ENCODE measurements at regions not wholly inside any gene's neighbourhood (a gene's known extent, or its start where the extent isn't known, plus 50 kb on each side); places are given as distances from the start of the nearest gene placed in this dataset.
A peak's percentile ranks its signal among the peaks of the same experiment; 100 is the strongest.

DNA sequence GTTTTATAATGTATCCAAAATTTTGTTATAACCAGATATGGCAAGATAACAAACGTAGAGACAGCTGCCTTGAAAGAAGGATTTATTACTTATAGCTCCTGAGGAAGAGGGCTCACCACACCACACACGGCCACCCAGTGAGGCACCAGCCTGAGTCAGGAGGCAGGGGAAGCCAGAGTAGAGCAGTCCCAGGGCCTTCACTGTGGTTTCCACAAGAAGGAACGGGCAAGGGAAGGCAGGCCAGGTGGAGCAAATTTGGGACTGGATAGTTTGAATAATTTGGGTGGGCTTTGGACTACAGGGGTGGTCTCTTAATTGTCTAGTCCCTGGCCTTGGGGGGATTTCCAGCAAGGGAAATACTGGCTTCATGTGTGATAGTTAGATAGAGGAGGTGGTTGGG is 72.5 kb downstream of the RRAGC start:
- no peak for DNase-seq
- WGBS, 3 donors, result 50 to 66% (median 50%) methylated on average over 3 of the region's 3 CpGs
- Histone ChIP-seq H3K4me1 (ENCODE audit: control insufficient read depth in 3 of 3, insufficient read depth in 2 of 3, low read depth in 1 of 3, low read length in 2 of 3) (peaks cover 0 to 4% (median 0%) of the 10 kb centered on the region in 3 donors), H3K27ac (ENCODE audit: low read depth in 1 of 3, low read length in 2 of 3) (no peak overlapping the region), H3K27me3 (ENCODE audit: control insufficient read depth in 3 of 3, insufficient read depth in 3 of 3, low read length in 3 of 3) (peaks cover 0 to 30% (median 12%) of the 10 kb centered on the region in 3 donors), H3K4me3 (ENCODE audit: low read depth in 1 of 3, low read length in 3 of 3) (no peak overlapping the region), H3K36me3 (ENCODE audit: control insufficient read depth in 3 of 3, insufficient read depth in 2 of 3, low read depth in 1 of 3, low read length in 3 of 3) (no peaks in the 10 kb centered on the region), H3K9me3 (ENCODE audit: control insufficient read depth in 2 of 2, insufficient read depth in 1 of 2, low read depth in 1 of 2, low read length in 1 of 2) (no peaks in the 10 kb centered on the region)
- no peak for FAIRE-seq

DNA sequence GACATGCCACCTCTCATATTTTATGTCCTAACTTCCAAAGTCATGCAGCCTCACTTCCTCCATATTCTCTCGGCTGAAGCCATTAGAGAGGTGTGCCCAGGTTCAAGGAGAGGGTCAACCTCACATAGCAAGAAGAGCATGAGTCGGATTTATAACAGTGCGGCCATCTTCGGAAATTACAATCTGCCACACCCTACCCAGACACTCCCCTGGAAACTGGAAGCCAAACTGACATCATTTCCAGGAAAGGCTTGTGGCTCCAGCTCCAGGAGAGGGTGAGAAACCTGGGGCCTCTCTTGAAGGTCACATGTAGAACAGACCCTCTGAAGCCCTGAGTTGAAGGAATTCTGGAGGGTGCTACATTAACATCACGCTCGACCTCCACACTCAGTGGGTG is 73.5 kb downstream of the RRAGC start:
- Histone ChIP-seq H3K9me3 (ENCODE audit: control insufficient read depth in 2 of 2, insufficient read depth in 1 of 2, low read depth in 1 of 2, low read length in 1 of 2) (no peaks in the 10 kb centered on the region), H3K4me1 (ENCODE audit: control insufficient read depth in 3 of 3, insufficient read depth in 2 of 3, low read depth in 1 of 3, low read length in 2 of 3) (peaks cover 0 to 4% (median 0%) of the 10 kb centered on the region in 3 donors), H3K4me3 (ENCODE audit: low read depth in 1 of 3, low read length in 3 of 3) (no peak overlapping the region), H3K27me3 (ENCODE audit: control insufficient read depth in 3 of 3, insufficient read depth in 3 of 3, low read length in 3 of 3) (peaks cover 0 to 36% (median 14%) of the 10 kb centered on the region in 3 donors), H3K27ac (ENCODE audit: low read depth in 1 of 3, low read length in 2 of 3) (no peak overlapping the region), H3K36me3 (ENCODE audit: control insufficient read depth in 3 of 3, insufficient read depth in 2 of 3, low read depth in 1 of 3, low read length in 3 of 3) (no peaks in the 10 kb centered on the region)
- 34 to 52% (median 50%) methylated on average over 6 of the region's 6 CpGs for WGBS, 3 donors
- DNase-seq, result peak in 1 of 2 donors; percentile 14
- no peak for FAIRE-seq

DNA sequence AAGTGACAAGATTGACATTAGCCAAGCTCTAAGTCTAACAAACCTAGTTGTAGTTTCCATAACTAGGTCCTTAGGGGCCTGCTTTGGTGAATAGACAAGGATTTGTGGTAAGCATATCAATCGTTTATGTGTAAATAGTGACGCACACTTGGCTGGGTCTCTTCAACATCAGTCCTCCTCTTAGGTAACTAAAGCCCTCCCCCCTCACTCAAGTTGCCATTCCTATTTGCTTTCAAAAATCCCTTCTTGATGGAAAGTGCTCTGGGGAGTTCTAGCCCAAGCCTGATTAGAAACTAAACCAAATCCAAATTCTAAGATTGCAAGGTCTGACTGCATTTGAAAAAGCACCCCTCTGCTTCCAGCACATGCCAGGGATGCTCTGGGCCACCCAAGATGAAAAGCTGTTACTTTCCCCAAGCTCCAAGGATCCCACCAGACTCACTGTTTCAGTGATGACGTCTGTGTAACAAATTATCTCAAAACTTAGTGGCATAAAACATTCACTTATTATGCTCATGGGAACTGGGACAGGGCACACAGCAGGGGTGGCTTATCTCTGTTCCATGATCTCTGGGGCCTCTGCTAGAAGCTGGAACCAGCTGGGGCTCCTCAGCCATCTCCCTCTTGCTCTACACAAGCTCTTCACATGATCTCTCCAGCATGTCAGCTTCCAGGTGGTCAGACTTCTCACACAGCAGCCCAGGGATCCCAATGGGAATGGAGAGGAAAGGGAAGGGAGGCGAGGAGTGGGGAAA is 74.1 kb downstream of the RRAGC start:
- WGBS, 3 donors, result 59 to 68% (median 61%) methylated on average over 4 of the region's 4 CpGs
- H3K27ac ChIP-seq (ENCODE audit: low read depth in 1 of 3, low read length in 2 of 3), result no peak overlapping the region
- DNase-seq (no peak), FAIRE-seq (no peak)
- no peak overlapping the region for H3K4me3 ChIP-seq (ENCODE audit: low read depth in 1 of 3, low read length in 3 of 3)
- H3K36me3 ChIP-seq (ENCODE audit: control insufficient read depth in 3 of 3, insufficient read depth in 2 of 3, low read depth in 1 of 3, low read length in 3 of 3), result no peaks in the 10 kb centered on the region
- peaks cover 0 to 4% (median 0%) of the 10 kb centered on the region in 3 donors for H3K4me1 ChIP-seq (ENCODE audit: control insufficient read depth in 3 of 3, insufficient read depth in 2 of 3, low read depth in 1 of 3, low read length in 2 of 3)
- peaks cover 0 to 39% (median 14%) of the 10 kb centered on the region in 3 donors for H3K27me3 ChIP-seq (ENCODE audit: control insufficient read depth in 3 of 3, insufficient read depth in 3 of 3, low read length in 3 of 3)
- no peaks in the 10 kb centered on the region for H3K9me3 ChIP-seq (ENCODE audit: control insufficient read depth in 2 of 2, insufficient read depth in 1 of 2, low read depth in 1 of 2, low read length in 1 of 2)

DNA sequence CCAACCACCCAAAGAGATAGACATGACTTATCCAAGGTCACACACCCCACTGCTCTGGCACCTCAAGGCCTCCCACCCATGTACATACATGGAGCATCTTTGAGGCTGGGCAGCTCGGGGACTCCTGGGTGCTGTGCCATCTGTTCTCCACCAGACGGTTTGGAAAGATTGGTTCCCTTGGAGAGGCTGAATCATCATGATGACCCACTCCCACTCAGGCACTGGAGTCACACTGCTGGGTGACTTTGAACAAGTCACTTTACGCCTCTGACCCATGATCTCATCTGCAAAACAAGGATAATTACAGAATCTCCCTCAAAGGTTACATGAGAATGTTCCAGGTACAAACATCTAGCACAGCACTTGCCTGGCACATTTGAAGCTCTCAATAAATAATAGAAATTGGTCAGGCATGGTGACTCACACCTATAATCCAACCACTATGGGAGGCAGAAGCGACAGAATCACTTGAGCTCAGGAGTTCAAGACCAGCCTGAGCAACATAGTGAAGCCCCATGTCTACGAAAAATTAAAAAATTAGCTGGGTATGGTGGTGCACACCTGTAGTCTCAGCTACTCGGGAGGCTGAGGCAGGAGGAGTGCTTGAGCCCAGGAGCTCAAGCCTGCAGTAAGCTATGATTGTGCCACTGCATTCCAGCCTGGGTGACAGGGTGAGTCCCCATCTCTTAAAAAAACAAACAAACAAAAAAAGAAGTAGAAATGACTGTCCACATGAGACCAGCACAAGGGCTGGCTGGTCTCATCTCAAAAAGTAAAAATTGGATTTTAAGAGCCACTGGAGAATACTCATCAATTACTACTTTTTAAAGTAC is 74.9 kb downstream of the RRAGC start:
- FAIRE-seq, result no peak
- 66 to 88% (median 70%) methylated on average over 6 of the region's 6 CpGs for WGBS, 3 donors
- Histone ChIP-seq H3K4me1 (ENCODE audit: control insufficient read depth in 3 of 3, insufficient read depth in 2 of 3, low read depth in 1 of 3, low read length in 2 of 3) (peaks cover 0 to 4% (median 0%) of the 10 kb centered on the region in 3 donors), H3K4me3 (ENCODE audit: low read depth in 1 of 3, low read length in 3 of 3) (no peak overlapping the region), H3K9me3 (ENCODE audit: control insufficient read depth in 2 of 2, insufficient read depth in 1 of 2, low read depth in 1 of 2, low read length in 1 of 2) (no peaks in the 10 kb centered on the region), H3K27me3 (ENCODE audit: control insufficient read depth in 3 of 3, insufficient read depth in 3 of 3, low read length in 3 of 3) (peaks cover 0 to 43% (median 14%) of the 10 kb centered on the region in 3 donors), H3K27ac (ENCODE audit: low read depth in 1 of 3, low read length in 2 of 3) (no peak overlapping the region), H3K36me3 (ENCODE audit: control insufficient read depth in 3 of 3, insufficient read depth in 2 of 3, low read depth in 1 of 3, low read length in 3 of 3) (no peaks in the 10 kb centered on the region)
- DNase-seq, result no peak

DNA sequence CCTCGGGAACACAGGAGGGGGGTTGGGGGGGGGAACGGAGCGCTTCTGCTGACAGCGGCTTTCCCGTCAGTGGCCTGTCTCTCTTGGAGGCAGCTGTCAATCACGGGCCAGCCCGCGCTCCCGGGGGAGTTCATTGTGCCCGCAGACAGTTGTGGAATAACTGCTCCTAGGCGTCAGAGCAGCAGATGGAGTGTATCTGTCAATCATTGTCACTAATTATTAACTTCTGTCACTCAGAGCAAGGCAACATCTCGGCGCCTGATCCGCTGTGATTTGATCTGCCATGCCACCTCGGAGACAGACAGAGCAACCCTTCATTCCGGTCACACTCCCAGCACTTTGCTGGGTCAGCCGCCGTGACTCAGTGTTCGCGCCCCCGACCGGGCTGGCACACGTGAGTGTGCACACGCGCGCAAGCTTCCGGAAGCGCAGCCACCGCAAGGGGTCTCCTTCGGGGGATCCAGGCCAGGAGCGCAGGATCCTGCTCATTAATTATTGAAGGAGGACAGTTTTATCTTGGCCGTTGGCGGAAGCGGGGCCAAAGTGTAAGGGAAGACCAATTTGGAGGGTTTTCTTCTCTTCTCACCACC is 75.8 kb downstream of the RRAGC start:
- peaks cover 0 to 4% (median 0%) of the 10 kb centered on the region in 3 donors for H3K4me1 ChIP-seq (ENCODE audit: control insufficient read depth in 3 of 3, insufficient read depth in 2 of 3, low read depth in 1 of 3, low read length in 2 of 3)
- H3K36me3 ChIP-seq (ENCODE audit: control insufficient read depth in 3 of 3, insufficient read depth in 2 of 3, low read depth in 1 of 3, low read length in 3 of 3), result no peaks in the 10 kb centered on the region
- DNase-seq, result peak; percentile 4 to 28
- no peak for FAIRE-seq
- WGBS, 3 donors, result 10 to 21% (median 13%) methylated on average over 34 of the region's 34 CpGs
- no peak overlapping the region for H3K4me3 ChIP-seq (ENCODE audit: low read depth in 1 of 3, low read length in 3 of 3)
- no peak overlapping the region for H3K27ac ChIP-seq (ENCODE audit: low read depth in 1 of 3, low read length in 2 of 3)
- no peaks in the 10 kb centered on the region for H3K9me3 ChIP-seq (ENCODE audit: control insufficient read depth in 2 of 2, insufficient read depth in 1 of 2, low read depth in 1 of 2, low read length in 1 of 2)
- H3K27me3 ChIP-seq (ENCODE audit: control insufficient read depth in 3 of 3, insufficient read depth in 3 of 3, low read length in 3 of 3), result peaks cover 0 to 45% (median 11%) of the 10 kb centered on the region in 3 donors

- DNase-seq (no peak), FAIRE-seq (no peak)
- no peaks in the 10 kb centered on the region for H3K9me3 ChIP-seq (ENCODE audit: control insufficient read depth in 2 of 2, insufficient read depth in 1 of 2, low read depth in 1 of 2, low read length in 1 of 2)
- peaks cover 0 to 39% (median 13%) of the 10 kb centered on the region in 3 donors for H3K27me3 ChIP-seq (ENCODE audit: control insufficient read depth in 3 of 3, insufficient read depth in 3 of 3, low read length in 3 of 3)
- H3K27ac ChIP-seq (ENCODE audit: low read depth in 1 of 3, low read length in 2 of 3), result no peak overlapping the region
- no peaks in the 10 kb centered on the region for H3K36me3 ChIP-seq (ENCODE audit: control insufficient read depth in 3 of 3, insufficient read depth in 2 of 3, low read depth in 1 of 3, low read length in 3 of 3)
- H3K4me1 ChIP-seq (ENCODE audit: control insufficient read depth in 3 of 3, insufficient read depth in 2 of 3, low read depth in 1 of 3, low read length in 2 of 3), result peaks cover 0 to 4% (median 0%) of the 10 kb centered on the region in 3 donors
- H3K4me3 ChIP-seq (ENCODE audit: low read depth in 1 of 3, low read length in 3 of 3), result no peak overlapping the region
- 55 to 59% (median 58%) methylated on average over 4 of the region's 4 CpGs for WGBS, 3 donors
Measured at GRCh38 chr1:38781872-38782617, 77.5 kb downstream of the RRAGC start.

- FAIRE-seq, result no peak
- no peak for DNase-seq
Measured at GRCh38 chr1:38780133-38780532, 79.4 kb downstream of the RRAGC start.

DNA sequence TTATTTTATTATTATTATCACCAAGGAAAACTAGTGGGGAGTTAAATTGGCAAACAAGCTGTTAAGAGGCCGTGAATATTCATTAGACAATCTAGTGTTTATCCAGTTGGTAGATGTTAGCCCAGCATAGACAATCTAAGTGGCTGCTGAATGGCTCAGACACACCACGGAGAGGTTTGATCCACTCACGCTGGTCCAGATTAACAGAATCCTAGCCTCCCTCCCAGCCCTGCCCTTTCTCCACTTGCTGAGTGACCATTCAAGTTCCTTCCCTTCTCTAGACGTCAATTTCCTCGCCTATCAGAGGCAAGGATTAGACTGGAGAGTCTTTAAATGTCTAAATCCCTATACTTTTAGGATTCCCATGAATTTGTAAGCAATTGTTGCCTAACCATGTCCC is 80.1 kb downstream of the RRAGC start:
- H3K27me3 ChIP-seq (ENCODE audit: control insufficient read depth in 3 of 3, insufficient read depth in 3 of 3, low read length in 3 of 3), result peaks cover 0 to 36% (median 12%) of the 10 kb centered on the region in 3 donors
- DNase-seq (no peak), FAIRE-seq (no peak)
- no peaks in the 10 kb centered on the region for H3K36me3 ChIP-seq (ENCODE audit: control insufficient read depth in 3 of 3, insufficient read depth in 2 of 3, low read depth in 1 of 3, low read length in 3 of 3)
- H3K9me3 ChIP-seq (ENCODE audit: control insufficient read depth in 2 of 2, insufficient read depth in 1 of 2, low read depth in 1 of 2, low read length in 1 of 2), result no peaks in the 10 kb centered on the region
- peaks cover 0 to 4% (median 0%) of the 10 kb centered on the region in 3 donors for H3K4me1 ChIP-seq (ENCODE audit: control insufficient read depth in 3 of 3, insufficient read depth in 2 of 3, low read depth in 1 of 3, low read length in 2 of 3)
- 45 to 60% (median 52%) methylated on average over 5 of the region's 5 CpGs for WGBS, 3 donors
- no peak overlapping the region for H3K4me3 ChIP-seq (ENCODE audit: low read depth in 1 of 3, low read length in 3 of 3)
- no peak overlapping the region for H3K27ac ChIP-seq (ENCODE audit: low read depth in 1 of 3, low read length in 2 of 3)

More at GRCh38 chr1:38780133-38780532, 79.4 kb downstream of the RRAGC start:
- WGBS, 3 donors, result 50 to 78% (median 51%) methylated on average over 4 of the region's 4 CpGs
- no peaks in the 10 kb centered on the region for H3K36me3 ChIP-seq (ENCODE audit: control insufficient read depth in 3 of 3, insufficient read depth in 2 of 3, low read depth in 1 of 3, low read length in 3 of 3)
- H3K9me3 ChIP-seq (ENCODE audit: control insufficient read depth in 2 of 2, insufficient read depth in 1 of 2, low read depth in 1 of 2, low read length in 1 of 2), result no peaks in the 10 kb centered on the region
- peaks cover 0 to 4% (median 0%) of the 10 kb centered on the region in 3 donors for H3K4me1 ChIP-seq (ENCODE audit: control insufficient read depth in 3 of 3, insufficient read depth in 2 of 3, low read depth in 1 of 3, low read length in 2 of 3)
- no peak overlapping the region for H3K27ac ChIP-seq (ENCODE audit: low read depth in 1 of 3, low read length in 2 of 3)
- peaks cover 0 to 39% (median 13%) of the 10 kb centered on the region in 3 donors for H3K27me3 ChIP-seq (ENCODE audit: control insufficient read depth in 3 of 3, insufficient read depth in 3 of 3, low read length in 3 of 3)
- H3K4me3 ChIP-seq (ENCODE audit: low read depth in 1 of 3, low read length in 3 of 3), result no peak overlapping the region

Data from small intestine (tissue), 7 donors.